GM12878 (cell line): ENCODE measurements at regions not wholly inside any gene's neighbourhood (a gene's known extent, or its start where the extent isn't known, plus 50 kb on each side); places are given as distances from the start of the nearest gene placed in this dataset.

Source experiments
- ATAC-seq: fragments of 200-7000 bp; cut with Tn5 transposase; 3 replicates; pipeline ENCODE4 v1.9.1; 2020; ENCODE audit warnings: mild to moderate bottlenecking, moderate library complexity
- BruUV-seq: library from RNA; stranded (reverse); fragments of 400-500 nt; replicated peaks from 2 replicates; lab custom pipeline; 2021; lab: Mats Ljungman, UMichigan
- CTCF ChIA-PET: fragments of 300-600 bp; sonication (Branson Sonifier 250); formaldehyde crosslinking; extraction: SDS; loops from one replicate; lab custom pipeline; 2021; ENCODE audit warnings: inconsistent platforms; lab: Yijun Ruan, JAX
- POLR2A ChIA-PET: fragments of 350-600 bp; formaldehyde crosslinking; extraction: SDS; loops from one replicate; lab custom pipeline; 2021; ENCODE audit warnings: inconsistent platforms; lab: Charles Lee
- RAD21 ChIA-PET: fragments of 300-600 bp; sonication (Branson Sonifier 250); formaldehyde crosslinking; loops from one replicate; lab custom pipeline; 2023; ENCODE audit warnings: antibody characterized with exemption; ENCODE audit not compliant: unreplicated experiment; lab: Charles Lee
- SMC1A ChIA-PET: fragments of 300-600 bp; sonication (Branson Sonifier 250); formaldehyde crosslinking; loops from one replicate; lab custom pipeline; 2023; ENCODE audit not compliant: unreplicated experiment, uncharacterized antibody; lab: Charles Lee
- DNase-seq: peaks from one replicate; pipeline ENCODE4 v3.0.0-alpha.2; 2011; ENCODE audit warnings: low read depth, low spot score
- FAIRE-seq: peaks from 3 replicates; lab custom pipeline; 2011; peaks lifted over from hg19 to GRCh38; lab: Jason Lieb, UNC
- H2AFZ ChIP-seq: 2 replicates; pipeline ENCODE4 v1.6.0; 2011; ENCODE audit warnings: low read depth, low read length, control low read depth; ENCODE audit not compliant: control insufficient read depth
- H3K27ac ChIP-seq: 2 replicates; pipeline ENCODE4 v1.5.1; 2011; ENCODE audit warnings: control low read depth; ENCODE audit not compliant: control insufficient read depth, insufficient read depth
- H3K27me3 ChIP-seq, 2 experiments: replicated peaks in 1 of 2; 2 replicates each; pipeline versions ENCODE4 v1.6.0 to v1.6.1; 2011; ENCODE audit warnings: low read length in 1 of 2; ENCODE audit not compliant: control insufficient read depth in 2 of 2, insufficient read depth in 2 of 2
- H3K36me3 ChIP-seq, 2 experiments: 2 replicates each; pipeline ENCODE4 v1.5.1; 2011; ENCODE audit warnings: low read length in 1 of 2; ENCODE audit not compliant: control insufficient read depth in 2 of 2, insufficient read depth in 2 of 2
- H3K4me1 ChIP-seq: 2 replicates; pipeline ENCODE4 v1.6.1; 2011; ENCODE audit warnings: mild to moderate bottlenecking, low read length, moderate library complexity, mixed read lengths; ENCODE audit not compliant: control insufficient read depth, insufficient read depth
- H3K4me2 ChIP-seq: 2 replicates; pipeline ENCODE4 v1.6.0; 2011; ENCODE audit warnings: control low read depth; ENCODE audit not compliant: control insufficient read depth, insufficient read depth
- H3K4me3 ChIP-seq: fragments of 200-600 bp; sonication (generic); 2 replicates; pipeline ENCODE4 v1.5.1; 2016
- H3K79me2 ChIP-seq: 2 replicates; pipeline ENCODE4 v1.6.0; 2011; ENCODE audit warnings: low read length; ENCODE audit not compliant: control insufficient read depth, insufficient read depth
- H3K9ac ChIP-seq: 2 replicates; pipeline ENCODE4 v1.8.0; 2011; ENCODE audit warnings: low read length, control low read depth, mixed read lengths; ENCODE audit not compliant: control insufficient read depth, insufficient read depth
- H3K9me3 ChIP-seq: replicated peaks from 3 replicates; pipeline ENCODE4 v1.5.1; 2011; ENCODE audit warnings: mild to moderate bottlenecking, low read length; ENCODE audit not compliant: control insufficient read depth, insufficient read depth
- H4K20me1 ChIP-seq: 2 replicates; pipeline ENCODE4 v1.6.0; 2011; ENCODE audit not compliant: control insufficient read depth, insufficient read depth
- ATF2 ChIP-seq: IDR thresholded peaks from 2 replicates; pipeline ENCODE4 v1.6.1; 2012; ENCODE audit warnings: low read length, inconsistent platforms
- CBFB ChIP-seq: IDR thresholded peaks from 2 replicates; pipeline ENCODE4 v1.6.1; 2016; ENCODE audit warnings: antibody characterized with exemption, low read depth
- CBX5 ChIP-seq: sonication (generic); IDR thresholded peaks from 2 replicates; pipeline ENCODE4 v1.6.1; 2016; ENCODE audit warnings: low read depth, moderate library complexity, mild to moderate bottlenecking, inconsistent platforms
- EED ChIP-seq: sonication (generic); IDR thresholded peaks from 2 replicates; pipeline ENCODE4 v1.6.1; 2016; ENCODE audit warnings: antibody characterized with exemption, low read depth
- EZH2 ChIP-seq: IDR thresholded peaks from 2 replicates; pipeline ENCODE4 v1.6.1; 2012; ENCODE audit warnings: low read depth, mild to moderate bottlenecking, control low read depth, inconsistent platforms, low read length, borderline replicate concordance; ENCODE audit not compliant: control insufficient read depth
- GABPA ChIP-seq: IDR thresholded peaks from 2 replicates; pipeline ENCODE4 v1.6.1; 2014; ENCODE audit warnings: antibody characterized with exemption, low read depth, mild to moderate bottlenecking, inconsistent platforms
- MTA2 ChIP-seq: fragments of 450-650 bp; IDR thresholded peaks from 2 replicates; pipeline ENCODE4 v1.6.1; 2016; ENCODE audit warnings: low read depth, mild to moderate bottlenecking, moderate library complexity
- NFIC ChIP-seq: IDR thresholded peaks from 2 replicates; pipeline ENCODE4 v1.6.1; 2012; ENCODE audit warnings: low read depth, mild to moderate bottlenecking, inconsistent platforms, low read length, moderate library complexity
- NR2F1 ChIP-seq: fragments of 450-650 bp; conservative IDR thresholded peaks from 2 replicates; pipeline ENCODE4 v1.6.1; 2017; ENCODE audit warnings: mild to moderate bottlenecking
- PBX3 ChIP-seq: IDR thresholded peaks from 2 replicates; pipeline ENCODE4 v1.6.1; 2011; ENCODE audit warnings: mild to moderate bottlenecking, low read depth, low read length, moderate library complexity; ENCODE audit not compliant: insufficient replicate concordance
- RB1 ChIP-seq: fragments of 450-650 bp; formaldehyde crosslinking; IDR thresholded peaks from 2 replicates; pipeline ENCODE4 v1.6.1; 2017; ENCODE audit warnings: mild to moderate bottlenecking, borderline replicate concordance
- RCOR1 ChIP-seq: conservative IDR thresholded peaks from 2 replicates; pipeline ENCODE4 v1.6.1; 2012; ENCODE audit warnings: low read depth, low read length, improper control_type of control experiment
- SMAD5 ChIP-seq: IDR thresholded peaks from 2 replicates; pipeline ENCODE4 v1.6.1; 2016; ENCODE audit warnings: antibody characterized with exemption, low read depth
- WGBS: methylation state at CpG from one replicate; pipeline ENCODE4 v1.1.6; 2016; ENCODE audit warnings: low lambda C conversion rate; ENCODE audit not compliant: insufficient replicate concordance, insufficient coverage; ENCODE audit errors: missing lambda C conversion rate; 5-methylcytosine and 5-hydroxymethylcytosine counted together
- in situ Hi-C: fragments of 300-500 bp; cut with MboI; formaldehyde crosslinking; loops from 9 replicates; pipeline ENCODE4 v1.14.3; 2018; ENCODE audit warnings: mixed read lengths
- intact Hi-C: fragments of 100-400 bp; cut with micrococcal nuclease; formaldehyde crosslinking; loops from one replicate; pipeline ENCODE4 v1.14.2; 2022; ENCODE audit not compliant: unreplicated experiment

DNA sequence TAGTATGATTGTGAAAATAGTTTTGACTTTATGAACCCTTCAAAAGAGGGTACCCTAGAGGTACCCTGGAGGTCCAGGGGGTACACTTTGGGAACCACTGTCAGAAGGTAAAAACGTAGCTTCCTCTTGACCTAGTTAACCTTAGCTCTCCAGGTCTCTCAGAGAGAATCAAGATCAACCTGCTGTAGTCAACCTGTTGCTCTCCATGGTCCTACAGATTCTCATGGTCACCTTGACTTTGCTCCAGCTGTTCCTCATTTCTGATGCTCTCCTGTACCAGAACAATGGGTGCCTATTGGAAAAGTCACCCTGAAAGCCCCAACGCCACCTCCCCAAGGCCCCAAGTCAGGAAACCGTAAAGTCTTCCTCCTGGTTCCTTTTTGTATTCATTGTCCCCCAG is 294.4 kb upstream of the CDH4 start (continued):
- no peak for TF ChIP-seq ATF2
- TF ChIP-seq NFIC, result no peak
- TF ChIP-seq RB1, result no peak
- no peak for TF ChIP-seq MTA2
- TF ChIP-seq CBFB, result no peak
- no peak for TF ChIP-seq SMAD5

GRCh38 chr20:60959971-60960370 is 292.1 kb upstream of the CDH4 start:
- no peak overlapping the region for H3K9ac ChIP-seq
- no TSS peak for BruUV-seq
- intact Hi-C loops, result no loop called here
- ChIA-PET RAD21 (no interaction called here), POLR2A (no interaction called here), CTCF (no interaction called here), SMC1A (interaction anchor here (0.9 kb wide), 1 partner anchor 34 kb away, joined by 3 read pairs; no protein-coding TSS in a partner anchor)
- H3K79me2 ChIP-seq, result no peaks in the 10 kb centered on the region
- H3K4me1 ChIP-seq, result no peaks in the 10 kb centered on the region
- FAIRE-seq (no peak), ATAC-seq (no peak), DNase-seq (no peak)
- in situ Hi-C loops, result loop anchor here (25.0 kb wide), 2 partner anchors 102 to 352 kb away; no protein-coding TSS in a partner anchor
- H4K20me1 ChIP-seq, result no peaks in the 10 kb centered on the region
- no peak overlapping the region for H2AFZ ChIP-seq
- WGBS, result 2% methylated on average over 3 of the region's 3 CpGs
- H3K4me3 ChIP-seq, result no peak overlapping the region
- no peaks in the 10 kb centered on the region for H3K36me3 ChIP-seq
- H3K27me3 ChIP-seq, result no peaks in the 10 kb centered on the region
- TF ChIP-seq NR2F1 (no peak), EED (no peak), PBX3 (no peak), GABPA (no peak), CBX5 (no peak), EZH2 (no peak), RCOR1 (no peak)
- no peak overlapping the region for H3K4me2 ChIP-seq
- no peaks in the 10 kb centered on the region; the same call in 2 of the 3 replicates for H3K9me3 ChIP-seq
- no peak overlapping the region for H3K27ac ChIP-seq
